GM12892 (cell line): ENCODE measurements at regions not wholly inside any gene's neighbourhood (a gene's known extent, or its start where the extent isn't known, plus 50 kb on each side); places are given as distances from the start of the nearest gene placed in this dataset.

Experiments
- POLR2A ChIP-seq: IDR thresholded peaks from 2 replicates; pipeline ENCODE4 v1.6.1; 2011; ENCODE audit warnings: low read depth, low read length, control low read depth
- POLR2AphosphoS5 ChIP-seq: IDR thresholded peaks from 2 replicates; pipeline ENCODE4 v1.6.1; 2011; ENCODE audit warnings: low read depth, low read length, control low read depth
- TAF1 ChIP-seq: IDR thresholded peaks from 2 replicates; pipeline ENCODE4 v1.6.1; 2011; ENCODE audit warnings: low read depth, mild to moderate bottlenecking, control low read depth, low read length, borderline replicate concordance

GRCh38 chr9:97761056-97761598 is 64.0 kb upstream of the XPA start:
- TF ChIP-seq TAF1 (no peak), POLR2A (no peak), POLR2AphosphoS5 (no peak)
